ENCODE measurements at regions not wholly inside any gene's neighbourhood (a gene's known extent, or its start where the extent isn't known, plus 50 kb on each side); places are given as distances from the start of the nearest gene placed in this dataset.

- no peak for DNase-seq (ENCODE audit: low read depth in 2 of 2)
Measured at GRCh38 chr2:219769090-219769910, 141.9 kb downstream of the SLC4A3 start.

DNA sequence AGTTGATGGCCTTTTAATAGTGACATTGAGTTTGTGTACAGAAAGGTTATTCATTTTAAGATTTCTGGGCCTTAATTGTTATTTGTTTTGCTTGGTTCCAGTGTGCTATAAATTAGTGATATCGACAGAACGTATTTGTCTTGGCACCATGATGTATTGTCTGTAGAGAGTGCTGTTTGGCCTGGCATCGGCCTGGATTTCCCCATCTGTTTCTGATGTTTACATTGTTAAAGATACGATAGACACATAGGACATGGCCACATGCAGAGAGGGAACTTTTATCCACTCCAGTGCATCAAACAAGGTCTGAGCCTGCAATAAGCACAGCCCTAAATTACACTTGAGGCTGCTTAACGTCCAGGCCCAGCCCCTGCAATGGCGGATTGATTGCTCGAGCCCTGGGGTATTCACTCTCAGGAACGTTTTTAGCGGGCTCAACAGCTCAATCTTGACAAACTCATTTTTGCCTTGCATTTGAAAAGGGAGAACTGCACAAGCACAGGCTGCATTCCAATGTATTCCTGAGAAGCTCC is 144.7 kb downstream of the SLC4A3 start:
- no peak for DNase-seq (ENCODE audit: low read depth in 2 of 2)

GRCh38 chr2:219772697-219773096 is 145.3 kb downstream of the SLC4A3 start:
- no peak for DNase-seq (ENCODE audit: low read depth in 2 of 2)

DNA sequence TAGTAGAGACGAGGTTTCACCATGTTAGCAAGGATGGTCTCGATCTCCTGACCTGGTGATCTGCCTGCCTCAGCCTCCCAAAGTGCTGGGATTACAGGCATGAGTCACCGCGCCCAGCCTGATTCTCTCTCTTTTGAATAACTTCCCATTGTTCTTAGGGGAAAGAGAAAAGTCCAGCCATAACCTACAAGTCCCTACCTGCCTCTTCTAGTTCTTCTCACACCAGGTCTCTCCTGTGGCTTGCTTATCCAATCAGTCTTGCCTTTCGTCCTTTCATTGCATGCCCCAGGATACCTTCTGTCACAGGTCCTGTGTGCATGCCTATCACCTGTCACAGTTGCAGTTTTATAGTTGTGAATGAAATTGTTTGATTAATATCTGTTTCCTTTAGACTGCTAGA is 148.1 kb downstream of the SLC4A3 start:
- DNase-seq (ENCODE audit: low read depth in 2 of 2), result no peak

- no peak for DNase-seq (ENCODE audit: low read depth in 2 of 2)
Measured at GRCh38 chr2:219777388-219777787, 150.0 kb downstream of the SLC4A3 start.

GRCh38 chr2:219778189-219778588 is 150.8 kb downstream of the SLC4A3 start:
- no peak for DNase-seq (ENCODE audit: low read depth in 2 of 2)

DNA sequence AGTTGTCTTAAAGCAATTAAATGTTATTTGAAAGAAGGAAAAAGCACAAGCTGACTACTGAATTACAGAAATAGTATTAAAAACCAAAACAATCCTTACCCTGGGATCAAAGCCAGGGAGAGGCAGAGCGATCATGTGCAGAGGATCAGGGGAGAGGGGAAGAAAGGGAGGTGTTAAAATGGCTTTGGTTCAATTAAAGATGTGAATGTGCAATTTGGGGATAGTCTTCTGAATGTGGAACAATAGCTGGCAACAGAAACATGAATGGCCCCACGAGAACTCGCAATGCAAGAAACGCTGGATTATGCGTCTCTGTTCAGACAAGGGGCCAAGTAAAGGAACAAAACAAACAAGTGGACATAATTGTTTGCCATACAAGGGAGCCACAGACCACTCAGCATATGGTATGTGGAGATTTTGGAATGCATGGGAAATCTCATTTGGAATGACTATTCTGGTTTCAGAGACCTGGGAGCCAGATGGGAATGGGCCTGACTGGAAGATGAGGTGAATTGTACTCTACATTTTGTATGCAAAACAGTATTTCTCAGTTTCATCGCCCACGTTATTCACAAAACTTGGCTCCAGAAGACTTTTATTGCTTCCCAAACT is 155.4 kb downstream of the SLC4A3 start:
- DNase-seq (ENCODE audit: low read depth in 2 of 2), result no peak

- DNase-seq (ENCODE audit: low read depth in 2 of 2), result no peak
Measured at GRCh38 chr2:219783359-219783975, 156.0 kb downstream of the SLC4A3 start.

DNA sequence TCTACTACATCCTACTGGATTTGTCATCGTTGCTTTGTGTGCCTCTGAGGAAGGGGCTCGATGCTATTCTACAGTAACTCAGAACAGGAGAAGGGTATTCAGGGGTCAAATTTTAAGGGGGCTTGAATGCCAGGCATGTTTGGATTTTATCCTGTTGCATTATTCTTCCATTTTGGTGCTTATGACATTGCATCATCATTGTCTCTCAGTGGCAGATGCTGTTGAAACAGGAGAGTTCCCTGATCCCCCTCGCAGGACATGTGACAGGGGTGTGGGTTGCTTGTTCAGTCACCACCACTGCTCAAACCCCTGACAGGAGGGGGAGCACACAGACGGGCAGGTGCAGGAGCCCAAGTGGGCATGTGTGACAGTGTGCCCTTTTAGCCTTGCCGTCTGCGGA is 156.7 kb downstream of the SLC4A3 start:
- DNase-seq (ENCODE audit: low read depth in 2 of 2), result no peak

- no peak for DNase-seq (ENCODE audit: low read depth in 2 of 2)
Measured at GRCh38 chr2:219789476-219789875, 162.0 kb downstream of the SLC4A3 start.

DNA sequence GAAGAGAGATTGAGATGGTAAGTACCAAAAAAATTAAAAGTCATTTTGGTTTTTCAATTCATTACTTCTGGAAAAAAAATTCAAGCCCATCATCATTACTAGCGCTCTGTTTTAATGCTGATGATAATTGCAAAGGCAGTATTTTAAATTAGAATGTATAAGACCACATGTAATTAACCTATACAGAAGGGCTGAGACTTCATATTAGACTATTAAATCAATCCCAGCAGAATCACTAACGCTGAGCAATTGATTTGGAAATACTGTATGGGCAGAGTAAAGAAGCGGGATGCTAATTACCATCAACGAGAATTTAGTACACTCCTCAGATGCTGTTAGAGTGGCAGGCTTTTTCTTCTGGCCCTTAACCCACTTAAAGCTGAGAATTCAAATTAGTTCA is 165.0 kb downstream of the SLC4A3 start:
- DNase-seq (ENCODE audit: low read depth in 2 of 2), result no peak

GRCh38 chr2:219798430-219798829 is 171.0 kb downstream of the SLC4A3 start:
- DNase-seq (ENCODE audit: low read depth in 2 of 2), result no peak

GRCh38 chr2:219803294-219803693 is 175.9 kb downstream of the SLC4A3 start:
- no peak for DNase-seq (ENCODE audit: low read depth in 2 of 2)

GRCh38 chr2:219810895-219811294 is 183.5 kb downstream of the SLC4A3 start:
- DNase-seq (ENCODE audit: low read depth in 2 of 2), result no peak

DNA sequence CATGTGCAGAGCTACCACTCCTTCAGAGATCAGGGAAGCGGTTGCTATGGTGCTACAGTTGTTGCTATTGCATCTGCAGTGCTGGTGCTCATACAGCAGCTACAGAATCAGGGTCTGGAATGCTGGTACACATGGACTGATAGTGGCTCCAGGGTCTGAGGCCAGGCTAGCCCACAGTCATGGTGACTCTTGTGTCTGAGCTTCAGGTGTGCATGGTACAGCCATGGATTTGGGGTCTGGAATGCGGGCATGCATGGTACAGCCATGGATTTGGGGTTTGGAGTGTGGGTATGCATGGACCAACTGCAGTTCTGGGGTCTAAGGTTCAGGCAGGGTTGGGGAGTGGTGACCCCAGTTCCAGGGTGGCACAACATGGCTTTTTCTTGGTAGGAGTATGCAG is 185.2 kb downstream of the SLC4A3 start:
- no peak for DNase-seq (ENCODE audit: low read depth in 2 of 2)

GRCh38 chr2:219820767-219821166 is 193.3 kb downstream of the SLC4A3 start:
- no peak for DNase-seq (ENCODE audit: low read depth in 2 of 2)

DNA sequence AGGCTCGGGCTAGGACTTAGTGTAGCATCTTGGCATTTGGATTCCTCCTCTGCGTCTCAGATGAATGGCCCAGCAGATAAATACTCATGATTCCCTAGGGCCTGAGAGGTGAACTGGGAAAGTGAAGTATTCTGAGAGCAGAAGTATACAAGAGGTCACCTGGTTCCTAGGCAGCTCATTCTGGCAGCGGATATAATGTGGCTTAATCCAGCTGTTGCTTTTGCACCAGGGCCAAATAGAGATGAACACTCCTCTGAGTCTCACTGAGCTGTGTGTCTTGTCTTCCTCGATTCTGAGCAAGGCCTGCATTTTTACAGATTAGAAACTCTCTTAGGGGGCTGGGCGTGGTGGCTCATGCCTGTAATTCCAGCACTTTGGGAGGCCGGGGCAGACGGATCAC is 196.1 kb downstream of the SLC4A3 start:
- DNase-seq (ENCODE audit: low read depth in 2 of 2), result no peak

DNA sequence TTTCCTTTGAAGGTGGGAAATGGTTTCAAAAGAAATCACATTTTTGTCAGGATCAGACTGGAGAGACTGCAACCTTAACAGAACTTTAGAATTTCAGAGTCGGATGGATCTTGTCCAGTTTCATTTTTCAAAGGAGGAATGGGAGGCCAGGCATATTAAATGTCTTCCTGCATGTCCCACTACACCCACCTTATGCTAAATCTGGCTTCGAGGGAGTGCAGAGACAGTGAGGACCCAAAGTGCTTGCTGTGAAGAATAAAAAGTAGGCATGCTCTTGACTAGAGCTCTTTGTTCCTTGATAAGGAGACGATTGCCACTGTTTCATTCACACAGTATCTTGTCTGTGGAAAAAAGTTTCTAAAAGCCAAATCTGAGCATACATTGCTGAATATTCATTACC is 197.6 kb downstream of the SLC4A3 start:
- DNase-seq (ENCODE audit: low read depth in 2 of 2), result no peak

GRCh38 chr2:219828127-219828526 is 200.7 kb downstream of the SLC4A3 start:
- DNase-seq (ENCODE audit: low read depth in 2 of 2), result no peak

- DNase-seq (ENCODE audit: low read depth in 2 of 2), result no peak
Measured at GRCh38 chr2:219829667-219830352, 202.4 kb downstream of the SLC4A3 start.

- DNase-seq (ENCODE audit: low read depth in 2 of 2), result no peak
Measured at GRCh38 chr2:219830353-219830738, 202.9 kb downstream of the SLC4A3 start.

DNA sequence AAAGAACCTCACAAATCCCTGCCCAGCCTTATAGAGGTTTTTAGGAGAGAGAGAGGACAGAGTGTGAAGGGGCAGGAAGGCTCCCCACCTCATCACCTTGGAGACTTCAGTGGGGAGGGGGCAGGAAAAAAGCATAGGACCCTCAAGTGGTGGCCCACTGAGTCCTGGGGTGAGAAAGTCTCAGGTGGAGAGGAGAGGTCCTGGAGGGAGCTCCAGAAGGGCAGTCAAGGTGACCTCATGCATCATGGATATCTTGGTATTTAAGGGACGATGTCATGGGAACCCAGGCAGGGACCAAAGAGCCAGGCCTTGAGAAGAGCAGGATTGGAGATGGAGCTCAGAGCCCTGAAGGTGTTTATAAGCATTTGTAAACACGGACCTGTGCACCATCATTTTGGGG is 204.5 kb downstream of the SLC4A3 start:
- no peak for DNase-seq (ENCODE audit: low read depth in 2 of 2)
